HepG2 (cell line): ENCODE measurements at regions not wholly inside any gene's neighbourhood (a gene's known extent, or its start where the extent isn't known, plus 50 kb on each side); places are given as distances from the start of the nearest gene placed in this dataset.

Experiments
- ATAC-seq: fragments of 200-7000 bp; cut with Tn5 transposase; 3 replicates; pipeline ENCODE4 v1.9.1; 2020; ENCODE audit warnings: mild to moderate bottlenecking, moderate library complexity
- BruUV-seq: library from RNA; stranded (reverse); fragments of 400-500 nt; replicated peaks from 2 replicates; lab custom pipeline; 2021; lab: Mats Ljungman, UMichigan
- CTCF ChIA-PET: fragments of 300-600 bp; formaldehyde crosslinking; extraction: SDS; loops from one replicate; lab custom pipeline; 2021; ENCODE audit warnings: low total read pairs, inconsistent platforms, low intra/inter-chr PET ratio; lab: Yijun Ruan, JAX
- POLR2A ChIA-PET: fragments of 350-600 bp; sonication (Branson Sonifier 250); formaldehyde crosslinking; loops from one replicate; lab custom pipeline; 2020; ENCODE audit warnings: antibody characterized with exemption, inconsistent platforms; lab: Yijun Ruan, JAX
- DNase-seq: peaks from one replicate; pipeline ENCODE4 v3.0.0-alpha.2; 2015; ENCODE audit warnings: low spot score
- FAIRE-seq: peaks from 3 replicates; lab custom pipeline; 2011; peaks lifted over from hg19 to GRCh38; lab: Jason Lieb, UNC
- H2AFZ ChIP-seq: one replicate; pipeline ENCODE4 v1.6.1; 2011; ENCODE audit warnings: low read length, inconsistent platforms
- H3K27ac ChIP-seq: fragments of 300-600 bp; 3 replicates; pipeline ENCODE4 v1.8.0; 2011; ENCODE audit warnings: mixed run types, mild to moderate bottlenecking, mixed read lengths, low read length, inconsistent platforms; ENCODE audit not compliant: insufficient read depth; ENCODE audit errors: extremely low read length
- H3K27me3 ChIP-seq, 2 experiments: fragments of 200-600 bp in 1 of 2; 2 replicates in 1 of 2; 3 replicates in 1 of 2; pipeline versions ENCODE4 v1.6.0 to v1.8.0; 2011; ENCODE audit warnings: low read length in 2 of 2, mild to moderate bottlenecking in 2 of 2, moderate library complexity in 2 of 2, inconsistent platforms in 1 of 2; ENCODE audit not compliant: insufficient read depth in 2 of 2, control insufficient read depth in 1 of 2
- H3K36me3 ChIP-seq, 2 experiments: fragments of 200-600 bp in 1 of 2; replicated peaks in 1 of 2; 2 replicates in 1 of 2; 3 replicates in 1 of 2; pipeline versions ENCODE4 v1.5.1 to v1.8.0; 2011; ENCODE audit warnings: low read length in 2 of 2, inconsistent platforms in 1 of 2; ENCODE audit not compliant: insufficient read depth in 2 of 2, control insufficient read depth in 1 of 2
- H3K4me1 ChIP-seq: 2 replicates; pipeline ENCODE4 v1.5.1; 2012; ENCODE audit warnings: low read length, inconsistent platforms; ENCODE audit not compliant: insufficient read depth
- H3K4me2 ChIP-seq: 2 replicates; pipeline ENCODE4 v1.6.0; 2011; ENCODE audit warnings: low read depth, low read length, inconsistent platforms
- H3K4me3 ChIP-seq, 3 experiments: fragments of 200-600 bp in 1 of 3; sonication (generic), shearing (Covaris generic) in 1 of 3; replicated peaks in 1 of 3; 2 replicates each; pipeline ENCODE4 v1.5.1; 2011 to 2016; ENCODE audit warnings: low read length in 3 of 3, inconsistent platforms in 2 of 3, low read depth in 2 of 3, mild to moderate bottlenecking in 2 of 3, control low read depth in 1 of 3, mixed read lengths in 1 of 3; ENCODE audit not compliant: insufficient read depth in 1 of 3
- H3K79me2 ChIP-seq: one replicate; pipeline ENCODE4 v1.6.1; 2011; ENCODE audit warnings: low read length, inconsistent platforms; ENCODE audit not compliant: insufficient read depth
- H3K9ac ChIP-seq: 2 replicates; pipeline ENCODE4 v1.6.0; 2011; ENCODE audit warnings: mild to moderate bottlenecking, low read depth, low read length, inconsistent platforms; ENCODE audit not compliant: insufficient read depth
- H3K9me3 ChIP-seq: 2 replicates; pipeline ENCODE4 v1.5.1; 2012; ENCODE audit warnings: mild to moderate bottlenecking, low read length
- H4K20me1 ChIP-seq: 2 replicates; pipeline ENCODE4 v1.6.0; 2011; ENCODE audit warnings: inconsistent platforms, mild to moderate bottlenecking, low read length, moderate library complexity; ENCODE audit not compliant: insufficient read depth
- DRAP1 ChIP-seq: IDR thresholded peaks from 2 replicates; pipeline ENCODE4 v1.6.1; 2016; ENCODE audit warnings: missing genetic modification reagents, missing compliant biosample characterization
- FOSL2 ChIP-seq: sonication (generic); formaldehyde crosslinking; IDR thresholded peaks from 2 replicates; pipeline ENCODE4 v1.4.0; 2020; ENCODE audit warnings: missing genetic modification reagents
- HIVEP1 ChIP-seq: sonication (generic); formaldehyde crosslinking; IDR thresholded peaks from 2 replicates; pipeline ENCODE4 v1.4.0; 2020; ENCODE audit warnings: mild to moderate bottlenecking, missing genetic modification reagents
- RARA ChIP-seq: IDR thresholded peaks from 2 replicates; pipeline ENCODE4 v1.6.1; 2016; ENCODE audit warnings: missing genetic modification reagents, missing compliant biosample characterization
- RCOR2 ChIP-seq: IDR thresholded peaks from 2 replicates; pipeline ENCODE4 v1.6.1; 2016; ENCODE audit warnings: missing biosample characterization, missing genetic modification reagents
- SAP130 ChIP-seq: IDR thresholded peaks from 2 replicates; pipeline ENCODE4 v1.6.1; 2016; ENCODE audit warnings: low read depth
- SMC3 ChIP-seq: IDR thresholded peaks from 2 replicates; pipeline ENCODE4 v1.6.1; 2011; ENCODE audit warnings: low read length, improper control_type of control experiment
- ZNF432 ChIP-seq: sonication (generic); formaldehyde crosslinking; IDR thresholded peaks from 2 replicates; pipeline ENCODE4 v1.5.0; 2020; ENCODE audit warnings: missing genetic modification reagents, mild to moderate bottlenecking, borderline replicate concordance
- ZNF530 ChIP-seq: sonication (generic); formaldehyde crosslinking; IDR thresholded peaks from 2 replicates; pipeline ENCODE4 v1.5.0; 2020; ENCODE audit warnings: low read depth, mild to moderate bottlenecking, missing genetic modification reagents
- WGBS: methylation state at CpG from one replicate; pipeline ENCODE4 v1.1.6; 2017; ENCODE audit warnings: low lambda C conversion rate; 5-methylcytosine and 5-hydroxymethylcytosine counted together
- in situ Hi-C: cut with HindIII; loops from 2 replicates; pipeline ENCODE4 v1.10.0; 2017; ENCODE audit warnings: low pct_unique_long_range_greater_than_20kb; ENCODE audit not compliant: extremely low pct_ligation_motif_present
- intact Hi-C: fragments of 100-400 bp; cut with micrococcal nuclease; formaldehyde crosslinking; loops from one replicate; pipeline ENCODE4 v1.10.0; 2022; ENCODE audit not compliant: unreplicated experiment
- TF ChIP-seq, protein P1 (sequence below): sonication (generic); formaldehyde crosslinking; IDR thresholded peaks from 2 replicates; pipeline ENCODE4 v1.5.1; 2020; ENCODE audit warnings: missing genetic modification reagents, mild to moderate bottlenecking, borderline replicate concordance
- TF ChIP-seq, protein P2 (sequence below): IDR thresholded peaks from 2 replicates; pipeline ENCODE4 v1.4.0; 2020; ENCODE audit warnings: mild to moderate bottlenecking, missing genetic modification reagents

DNA sequence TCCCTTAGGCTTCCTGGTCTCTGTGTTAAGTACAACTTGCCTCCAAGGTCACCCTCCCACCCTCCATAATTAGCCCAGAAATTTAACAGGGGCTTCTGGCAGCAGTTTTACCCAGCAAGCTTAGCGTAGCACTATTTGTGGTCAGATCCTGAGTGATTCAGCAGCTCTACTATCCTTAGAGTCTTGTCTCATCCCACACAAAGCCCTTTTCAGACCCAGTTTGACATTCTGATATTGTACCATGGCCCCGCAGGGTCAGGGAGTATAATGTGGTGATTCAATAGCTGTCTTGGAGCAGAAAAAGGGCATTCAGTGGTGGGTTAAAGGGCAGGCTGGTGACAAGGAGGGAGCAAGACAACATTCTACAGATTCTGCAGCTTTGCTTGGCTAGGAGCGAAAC lies 153.8 kb upstream of the DDHD1 start:
- no TSS peak for BruUV-seq
- peak; percentile 58; the same call in 2 of the 3 replicates for ATAC-seq
- Histone ChIP-seq H3K9me3 (no peaks in the 10 kb centered on the region), H3K27ac (no peak overlapping the region), H3K79me2 (no peaks in the 10 kb centered on the region), H3K27me3 (peaks cover 1 to 3% of the 10 kb centered on the region in 2 experiments; a peak in 3 of 5 replicates), H3K4me2 (peak overlapping the region; percentile 91), H2AFZ (no peak overlapping the region), H4K20me1 (no peaks in the 10 kb centered on the region), H3K4me1 (peaks cover 9% of the 10 kb centered on the region), H3K9ac (no peak overlapping the region; the same call in 1 of the 2 replicates), H3K36me3 (no peaks in the 10 kb centered on the region), H3K4me3 (peak overlapping the region; percentile 57 to 80 (median 74); a peak in 5 of 6 replicates)
- peak; percentile 16 for DNase-seq
- ChIA-PET CTCF (interaction anchor here (1.2 kb wide), 1 partner anchor 1041 kb away, joined by 4 read pairs; no protein-coding TSS in a partner anchor), POLR2A (interaction anchor here (0.6 kb wide), 1 partner anchor 1454 kb away, joined by 3 read pairs; no protein-coding TSS in a partner anchor)
- no peak for FAIRE-seq
- TF ChIP-seq FOSL2 (CRISPR knock-in tag) (0 out of 2 replicates have a peak, but pooled peaks have one; percentile 9), DRAP1 (CRISPR knock-in tag) (no peak), RARA (CRISPR knock-in tag) (0 out of 2 replicates have a peak, but pooled peaks have one; percentile 6)
- intact Hi-C loops = loop anchor here (1.0 to 10.0 kb wide), 3 partner anchors 14 to 485 kb away; no protein-coding TSS in a partner anchor
- in situ Hi-C loops = no loop called here
- WGBS = 6% methylated on average over 3 of the region's 3 CpGs

GRCh38 chr14:53306267-53306721 lies 153.2 kb upstream of the DDHD1 start:
- ATAC-seq (peak; percentile 72), FAIRE-seq (peak; percentile 93), DNase-seq (peak; percentile 19)
- POLR2A ChIA-PET = no interaction called here
- Histone ChIP-seq H3K9me3 (no peaks in the 10 kb centered on the region), H4K20me1 (no peaks in the 10 kb centered on the region), H3K27me3 (peaks cover 1 to 3% of the 10 kb centered on the region in 2 experiments; a peak in 3 of 5 replicates), H2AFZ (peak overlapping the region; percentile 86), H3K27ac (no peak overlapping the region), H3K36me3 (no peaks in the 10 kb centered on the region), H3K4me3 (peak overlapping the region; percentile 57 to 80 (median 74)), H3K9ac (peak overlapping the region; percentile 59), H3K4me1 (peaks cover 9% of the 10 kb centered on the region), H3K79me2 (no peaks in the 10 kb centered on the region), H3K4me2 (peak overlapping the region; percentile 91)
- CTCF ChIA-PET = interaction anchor here (0.8 to 1.2 kb wide), 3 partner anchors 10 to 1042 kb away, joined by 3 to 4 read pairs (median 3); partner anchors contain the start of gene FERMT2
- in situ Hi-C loops = no loop called here
- BruUV-seq = no TSS peak
- WGBS = 4% methylated on average over 11 of the region's 11 CpGs
- intact Hi-C loops = loop anchor here (1.0 to 10.0 kb wide), 3 partner anchors 13 to 484 kb away; no protein-coding TSS in a partner anchor
- TF ChIP-seq ZNF432 (CRISPR knock-in tag) (no peak), HIVEP1 (no peak), SMC3 (peak; percentile 61; the same call in 1 of the 2 replicates), RCOR2 (CRISPR knock-in tag) (no peak), ZNF530 (CRISPR knock-in tag) (no peak), SAP130 (no peak)
- TF ChIP-seq, protein P1, sequence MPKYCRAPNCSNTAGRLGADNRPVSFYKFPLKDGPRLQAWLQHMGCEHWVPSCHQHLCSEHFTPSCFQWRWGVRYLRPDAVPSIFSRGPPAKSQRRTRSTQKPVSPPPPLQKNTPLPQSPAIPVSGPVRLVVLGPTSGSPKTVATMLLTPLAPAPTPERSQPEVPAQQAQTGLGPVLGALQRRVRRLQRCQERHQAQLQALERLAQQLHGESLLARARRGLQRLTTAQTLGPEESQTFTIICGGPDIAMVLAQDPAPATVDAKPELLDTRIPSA (CRISPR knock-in tag) = no peak
- TF ChIP-seq, protein P2, sequence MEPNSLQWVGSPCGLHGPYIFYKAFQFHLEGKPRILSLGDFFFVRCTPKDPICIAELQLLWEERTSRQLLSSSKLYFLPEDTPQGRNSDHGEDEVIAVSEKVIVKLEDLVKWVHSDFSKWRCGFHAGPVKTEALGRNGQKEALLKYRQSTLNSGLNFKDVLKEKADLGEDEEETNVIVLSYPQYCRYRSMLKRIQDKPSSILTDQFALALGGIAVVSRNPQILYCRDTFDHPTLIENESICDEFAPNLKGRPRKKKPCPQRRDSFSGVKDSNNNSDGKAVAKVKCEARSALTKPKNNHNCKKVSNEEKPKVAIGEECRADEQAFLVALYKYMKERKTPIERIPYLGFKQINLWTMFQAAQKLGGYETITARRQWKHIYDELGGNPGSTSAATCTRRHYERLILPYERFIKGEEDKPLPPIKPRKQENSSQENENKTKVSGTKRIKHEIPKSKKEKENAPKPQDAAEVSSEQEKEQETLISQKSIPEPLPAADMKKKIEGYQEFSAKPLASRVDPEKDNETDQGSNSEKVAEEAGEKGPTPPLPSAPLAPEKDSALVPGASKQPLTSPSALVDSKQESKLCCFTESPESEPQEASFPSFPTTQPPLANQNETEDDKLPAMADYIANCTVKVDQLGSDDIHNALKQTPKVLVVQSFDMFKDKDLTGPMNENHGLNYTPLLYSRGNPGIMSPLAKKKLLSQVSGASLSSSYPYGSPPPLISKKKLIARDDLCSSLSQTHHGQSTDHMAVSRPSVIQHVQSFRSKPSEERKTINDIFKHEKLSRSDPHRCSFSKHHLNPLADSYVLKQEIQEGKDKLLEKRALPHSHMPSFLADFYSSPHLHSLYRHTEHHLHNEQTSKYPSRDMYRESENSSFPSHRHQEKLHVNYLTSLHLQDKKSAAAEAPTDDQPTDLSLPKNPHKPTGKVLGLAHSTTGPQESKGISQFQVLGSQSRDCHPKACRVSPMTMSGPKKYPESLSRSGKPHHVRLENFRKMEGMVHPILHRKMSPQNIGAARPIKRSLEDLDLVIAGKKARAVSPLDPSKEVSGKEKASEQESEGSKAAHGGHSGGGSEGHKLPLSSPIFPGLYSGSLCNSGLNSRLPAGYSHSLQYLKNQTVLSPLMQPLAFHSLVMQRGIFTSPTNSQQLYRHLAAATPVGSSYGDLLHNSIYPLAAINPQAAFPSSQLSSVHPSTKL (CRISPR knock-in tag) = 0 out of 2 replicates have a peak, but pooled peaks have one; percentile 16
